IPS-11a (cell line): ENCODE measurements at regions not wholly inside any gene's neighbourhood (a gene's known extent, or its start where the extent isn't known, plus 50 kb on each side); places are given as distances from the start of the nearest gene placed in this dataset.
"Not testable (repeated sequence)": the region's sequence is repeated elsewhere in the genome, so short reads cannot be mapped to it uniquely, and the experiment has no call there.

Experiments
- H3K4me3 ChIP-seq: one replicate; pipeline ENCODE4 v1.5.1; 2013; ENCODE audit warnings: low read depth, low read length, control low read depth

DNA sequence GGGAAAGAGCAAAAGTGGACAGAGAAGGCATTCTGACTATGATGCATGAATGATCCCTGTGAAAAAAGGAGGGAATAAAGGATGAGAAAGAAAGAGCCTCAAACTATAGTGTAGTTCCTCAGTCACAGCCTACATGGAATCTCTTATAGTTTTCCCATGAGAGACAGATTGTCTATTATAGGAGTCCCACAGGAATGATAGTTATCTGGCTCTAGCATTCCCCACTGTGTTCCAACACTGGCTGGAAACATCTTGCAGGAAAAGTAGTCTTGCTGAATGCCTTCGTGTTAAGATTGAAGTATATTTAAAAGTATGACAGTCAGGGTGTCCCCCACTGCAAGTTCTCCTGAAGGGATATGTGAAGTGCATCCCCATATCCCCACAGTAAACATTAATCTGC lies 641.5 kb upstream of the NECTIN3 start:
- no peak overlapping the region for H3K4me3 ChIP-seq

DNA sequence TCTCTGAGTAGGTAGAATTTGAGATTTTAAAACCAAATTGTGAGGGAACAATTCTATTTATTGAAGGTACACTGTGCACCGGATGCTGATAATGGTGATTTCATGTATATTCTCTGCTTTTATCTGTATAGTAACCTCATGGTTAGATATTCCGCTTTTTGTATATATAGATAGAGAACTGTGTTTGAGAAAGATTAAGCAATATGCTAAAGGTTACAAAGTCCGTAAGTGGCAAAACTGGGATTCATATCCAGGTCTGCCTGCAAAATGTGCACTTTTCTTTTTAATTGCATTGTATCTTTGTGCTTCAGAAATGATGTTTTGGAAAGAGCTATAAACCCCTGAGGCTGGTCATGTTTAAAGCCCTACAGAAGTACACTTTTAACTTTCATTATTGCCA lies 635.4 kb upstream of the NECTIN3 start:
- H3K4me3 ChIP-seq = no peak overlapping the region

DNA sequence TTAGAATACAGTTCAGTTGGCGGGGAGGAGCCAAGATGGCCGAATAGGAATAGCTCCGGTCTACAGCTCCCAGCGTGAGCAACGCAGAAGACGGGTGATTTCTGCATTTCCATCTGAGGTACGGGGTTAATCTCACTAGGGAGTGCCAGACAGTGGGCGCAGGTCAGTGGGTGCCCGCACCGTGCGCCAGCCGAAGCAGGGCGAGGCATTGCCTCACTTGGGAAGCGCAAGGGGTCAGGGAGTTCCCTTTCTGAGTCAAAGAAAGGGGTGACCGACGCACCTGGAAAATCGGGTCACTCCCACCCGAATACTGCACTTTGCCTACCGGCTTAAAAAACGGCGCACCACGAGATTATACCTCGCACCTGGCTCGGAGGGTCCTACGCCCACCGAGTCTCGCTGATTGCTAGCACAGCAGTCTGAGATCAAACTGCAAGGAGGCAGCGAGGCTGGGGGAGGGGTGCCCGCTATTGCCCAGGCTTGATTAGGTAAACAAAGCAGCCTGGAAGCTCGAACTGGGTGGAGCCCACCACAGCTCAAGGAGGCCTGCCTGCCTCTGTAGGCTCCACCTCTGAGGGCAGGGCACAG lies 631.5 kb upstream of the NECTIN3 start:
- not testable (repeated sequence) for H3K4me3 ChIP-seq

GRCh38 chr3:110454066-110454465 lies 617.5 kb upstream of the NECTIN3 start:
- no peak overlapping the region for H3K4me3 ChIP-seq

DNA sequence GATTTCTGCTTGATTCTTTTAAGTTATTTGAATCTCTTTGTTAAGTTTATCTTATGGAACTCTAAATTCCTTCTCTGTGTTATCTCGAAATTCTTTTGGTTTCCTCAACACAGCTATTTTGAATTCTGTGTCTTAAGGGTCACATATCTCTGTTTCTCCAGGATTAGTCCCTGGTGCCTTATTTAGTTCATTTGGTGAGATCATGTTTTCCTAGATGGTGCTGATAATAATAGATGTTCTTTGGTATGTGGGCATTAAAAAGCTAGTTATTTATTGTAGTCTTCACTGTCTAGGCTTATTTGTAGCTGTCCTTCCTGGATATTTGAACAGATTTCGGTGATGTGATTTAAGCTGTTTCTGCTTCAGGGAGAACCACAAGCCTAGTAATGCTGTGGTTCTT lies 615.6 kb upstream of the NECTIN3 start:
- no peak overlapping the region for H3K4me3 ChIP-seq

GRCh38 chr3:110456438-110457138 lies 615.0 kb upstream of the NECTIN3 start:
- no peak overlapping the region for H3K4me3 ChIP-seq

GRCh38 chr3:110457508-110457907 lies 614.1 kb upstream of the NECTIN3 start:
- H3K4me3 ChIP-seq = no peak overlapping the region

DNA sequence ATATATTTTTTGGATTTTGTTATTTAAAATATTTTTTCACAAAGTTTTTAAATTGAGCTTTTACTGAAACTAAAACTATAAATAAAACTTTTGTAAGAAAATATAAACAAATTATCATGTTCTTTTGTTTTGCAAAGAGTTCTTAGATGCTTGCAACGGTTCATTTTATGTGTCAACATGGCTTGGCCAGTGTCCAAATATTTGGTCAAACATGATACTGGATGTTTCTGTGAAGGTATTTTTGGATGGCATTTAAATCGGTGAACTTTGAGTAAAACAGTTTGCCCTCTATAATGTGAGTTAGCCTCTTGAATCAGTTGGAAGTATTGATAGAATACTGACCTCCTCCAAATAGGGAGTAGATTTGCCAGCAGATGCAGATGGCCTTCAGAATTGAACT lies 612.6 kb upstream of the NECTIN3 start:
- H3K4me3 ChIP-seq = no peak overlapping the region

GRCh38 chr3:110470310-110470709 lies 601.3 kb upstream of the NECTIN3 start:
- no peak overlapping the region for H3K4me3 ChIP-seq

- H3K4me3 ChIP-seq = no peak overlapping the region
These were observed 598.2 kb upstream of the NECTIN3 start for GRCh38 chr3:110473405-110473804.

GRCh38 chr3:110474397-110474796 lies 597.2 kb upstream of the NECTIN3 start:
- no peak overlapping the region for H3K4me3 ChIP-seq

DNA sequence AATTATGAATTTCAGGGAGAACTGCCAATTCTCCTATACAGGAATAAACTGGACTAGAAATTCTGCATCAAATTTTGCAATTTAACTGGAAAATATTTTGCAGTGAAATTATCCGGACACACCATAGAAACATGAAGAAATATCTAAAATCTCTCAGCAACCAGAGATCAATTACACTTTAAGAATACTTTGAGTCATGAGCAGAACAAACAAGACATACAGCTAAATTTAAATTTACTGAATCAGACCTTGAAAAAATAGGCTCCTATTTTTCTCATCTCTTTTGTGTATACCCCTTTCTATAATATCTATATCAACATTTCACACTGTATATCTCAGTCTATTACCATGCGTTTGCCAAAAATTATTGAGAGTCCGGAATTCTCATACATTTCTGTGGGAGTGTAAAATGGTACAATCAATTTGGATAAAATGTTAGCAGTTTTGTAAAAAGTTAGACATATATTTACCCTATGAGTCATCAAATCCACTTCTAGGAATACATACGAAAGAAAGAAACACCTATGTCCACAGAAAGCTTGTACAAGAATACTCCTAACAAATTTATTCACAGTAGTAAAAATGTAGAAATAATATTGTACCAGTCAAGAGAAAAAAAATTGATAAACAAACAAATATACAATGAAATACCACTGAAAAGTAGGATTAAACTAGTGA lies 593.1 kb upstream of the NECTIN3 start:
- no peak overlapping the region for H3K4me3 ChIP-seq

DNA sequence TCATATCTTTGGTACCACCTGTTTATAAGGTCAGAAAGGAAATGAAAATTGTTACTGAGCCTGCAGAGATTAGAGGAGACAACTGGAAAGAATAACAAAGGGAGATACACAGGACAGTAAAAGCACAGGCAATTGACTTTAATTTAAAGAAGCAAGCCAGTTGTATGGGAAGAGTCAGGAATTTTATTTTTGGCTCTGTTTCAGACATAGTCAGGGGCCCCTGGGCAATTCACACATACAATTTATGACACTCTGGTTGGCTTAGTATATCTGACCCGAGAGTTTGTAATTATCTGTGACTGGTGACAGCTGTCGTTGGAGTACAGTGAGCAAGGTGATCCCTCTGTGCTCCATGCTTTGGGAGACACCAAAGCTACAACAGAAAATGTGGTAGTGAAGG lies 591.9 kb upstream of the NECTIN3 start:
- no peak overlapping the region for H3K4me3 ChIP-seq

DNA sequence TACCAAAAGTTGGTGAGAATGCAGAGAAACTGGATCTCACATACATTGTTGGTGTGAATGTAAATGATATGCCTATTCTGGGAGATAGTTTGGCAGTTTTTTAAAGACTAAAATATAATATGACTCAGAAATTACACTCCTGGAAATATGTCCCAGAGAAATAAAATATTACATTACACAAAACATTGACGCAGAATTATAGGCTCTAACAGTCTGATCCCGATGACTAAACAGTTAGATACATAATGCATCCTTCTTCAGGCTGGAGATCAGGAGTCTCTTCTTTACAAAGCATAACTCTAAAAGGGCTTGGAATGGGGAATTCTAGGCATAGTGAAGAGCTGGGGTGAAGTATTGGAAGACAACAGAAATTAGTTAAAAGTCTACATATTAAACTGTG lies 586.2 kb upstream of the NECTIN3 start:
- H3K4me3 ChIP-seq = no peak overlapping the region

- H3K4me3 ChIP-seq = no peak overlapping the region
These were observed 583.8 kb upstream of the NECTIN3 start for GRCh38 chr3:110487840-110488239.

DNA sequence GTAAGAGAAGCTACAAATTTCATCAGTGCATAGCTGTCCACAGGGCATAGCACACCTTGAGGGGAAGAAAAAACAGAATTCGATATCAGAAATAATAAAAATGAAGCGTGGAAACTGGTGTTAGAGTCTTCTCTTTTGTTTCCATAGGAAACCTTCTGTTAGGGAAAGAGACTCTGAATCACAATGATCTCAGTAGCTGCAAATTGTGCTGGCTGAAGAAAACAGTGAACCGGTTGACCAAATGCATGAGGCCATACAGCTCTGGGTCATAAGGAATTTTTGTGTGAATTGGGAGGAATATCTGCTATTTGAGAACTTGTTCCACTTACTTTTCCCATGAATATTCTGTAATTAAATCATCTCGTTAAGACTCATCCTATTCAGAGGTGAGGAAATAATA lies 580.2 kb upstream of the NECTIN3 start:
- H3K4me3 ChIP-seq = no peak overlapping the region

- H3K4me3 ChIP-seq = no peak overlapping the region
These were observed 578.7 kb upstream of the NECTIN3 start for GRCh38 chr3:110492876-110493275.

DNA sequence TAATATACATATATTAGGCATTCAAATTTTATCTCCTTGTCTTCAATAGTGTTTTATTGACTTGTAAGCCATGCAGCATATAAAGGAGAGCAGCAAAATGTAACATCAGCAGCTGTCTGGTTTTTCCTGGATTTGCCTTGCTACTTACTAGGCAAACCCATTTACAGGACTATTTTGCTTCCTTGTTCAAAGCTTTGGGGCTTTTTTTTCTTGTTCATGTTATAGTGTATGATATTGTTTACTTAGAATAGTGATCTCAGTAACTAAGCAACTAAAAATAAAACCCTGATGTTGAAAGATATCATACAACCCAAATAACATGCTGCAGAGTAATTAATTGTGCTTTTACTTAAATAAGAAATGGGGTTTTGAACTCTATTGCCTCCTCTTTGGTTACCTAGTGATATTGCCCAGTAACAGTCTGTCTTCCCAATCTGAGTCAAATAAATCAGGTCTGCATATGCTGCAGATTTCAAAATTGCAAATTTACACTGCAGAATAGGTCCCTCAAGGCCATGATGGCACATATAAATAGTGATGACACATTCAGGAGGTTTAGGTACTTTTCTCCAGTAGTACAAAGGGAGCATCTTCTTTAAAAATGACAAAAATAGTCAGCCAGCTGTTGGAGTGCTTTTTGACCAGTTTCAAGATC lies 578.1 kb upstream of the NECTIN3 start:
- no peak overlapping the region for H3K4me3 ChIP-seq

DNA sequence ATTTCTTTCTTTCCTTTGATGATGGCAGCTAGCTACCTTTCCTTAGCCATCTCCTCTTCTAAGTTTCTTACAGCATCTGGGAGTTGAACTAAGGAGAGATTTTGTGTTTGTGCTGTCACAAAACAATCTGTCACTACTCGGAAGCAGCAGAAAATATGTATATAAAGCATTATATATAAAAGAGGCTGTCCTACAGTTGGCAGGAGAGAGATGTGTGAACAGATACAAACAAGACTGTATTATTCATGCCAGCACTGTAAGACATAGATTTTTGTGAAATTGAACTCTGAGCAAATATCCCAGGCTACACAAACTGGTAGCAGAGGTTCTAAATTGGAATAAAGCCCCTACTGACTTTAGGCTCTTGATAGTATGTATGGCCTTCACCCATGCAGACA lies 577.5 kb upstream of the NECTIN3 start:
- H3K4me3 ChIP-seq = no peak overlapping the region

DNA sequence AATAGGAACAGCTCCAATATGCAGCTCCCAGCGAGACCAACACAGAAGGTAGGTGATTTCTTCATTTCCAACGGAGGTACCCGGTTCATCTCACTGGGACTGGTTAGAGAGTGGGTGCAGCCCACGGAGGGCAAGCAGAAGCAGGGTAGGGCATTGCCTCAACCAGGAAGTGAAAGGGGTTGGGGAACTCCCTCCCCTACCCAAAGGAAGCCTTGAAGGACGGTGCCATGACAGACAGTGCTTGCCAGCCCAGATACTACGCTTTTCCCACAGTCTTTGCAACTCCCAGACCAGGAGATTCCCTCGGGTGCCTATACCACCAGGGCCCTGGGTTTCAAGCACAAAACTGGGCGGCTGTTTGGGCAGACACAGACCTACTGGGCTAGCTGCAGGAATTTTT lies 576.9 kb upstream of the NECTIN3 start:
- H3K4me3 ChIP-seq = no peak overlapping the region

- no peak overlapping the region for H3K4me3 ChIP-seq
These were observed 576.3 kb upstream of the NECTIN3 start for GRCh38 chr3:110495201-110495927.
